ENCODE measurements at regions not wholly inside any gene's neighbourhood (a gene's known extent, or its start where the extent isn't known, plus 50 kb on each side); places are given as distances from the start of the nearest gene placed in this dataset.
"Not testable (repeated sequence)": the region's sequence is repeated elsewhere in the genome, so short reads cannot be mapped to it uniquely, and the experiment has no call there.

DNA sequence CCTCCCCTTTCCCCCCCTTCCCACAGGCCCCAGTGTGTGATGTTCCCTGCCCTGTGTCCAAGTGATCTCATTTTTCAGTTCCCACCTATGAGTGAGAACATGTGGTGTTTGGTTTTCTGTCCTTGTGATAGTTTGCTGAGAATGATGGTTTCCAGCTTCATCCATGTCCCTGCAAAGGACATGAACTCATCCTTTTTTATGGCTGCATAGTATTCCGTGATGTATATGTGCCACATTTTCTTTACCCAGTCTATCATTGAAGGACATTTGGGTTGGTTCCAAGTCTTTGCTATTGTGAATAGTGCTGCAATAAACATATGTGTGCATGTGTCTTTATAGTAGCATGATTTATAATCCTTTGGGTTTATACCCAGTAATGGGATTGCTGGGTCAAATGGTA, 106.0 kb upstream of the CADM1 start:
- not testable (repeated sequence) for TF ChIP-seq CTCF, POLR2A (IDR thresholded peaks at IDR 0.05)
